ENCODE measurements at regions not wholly inside any gene's neighbourhood (a gene's known extent, or its start where the extent isn't known, plus 50 kb on each side); places are given as distances from the start of the nearest gene placed in this dataset.

DNA sequence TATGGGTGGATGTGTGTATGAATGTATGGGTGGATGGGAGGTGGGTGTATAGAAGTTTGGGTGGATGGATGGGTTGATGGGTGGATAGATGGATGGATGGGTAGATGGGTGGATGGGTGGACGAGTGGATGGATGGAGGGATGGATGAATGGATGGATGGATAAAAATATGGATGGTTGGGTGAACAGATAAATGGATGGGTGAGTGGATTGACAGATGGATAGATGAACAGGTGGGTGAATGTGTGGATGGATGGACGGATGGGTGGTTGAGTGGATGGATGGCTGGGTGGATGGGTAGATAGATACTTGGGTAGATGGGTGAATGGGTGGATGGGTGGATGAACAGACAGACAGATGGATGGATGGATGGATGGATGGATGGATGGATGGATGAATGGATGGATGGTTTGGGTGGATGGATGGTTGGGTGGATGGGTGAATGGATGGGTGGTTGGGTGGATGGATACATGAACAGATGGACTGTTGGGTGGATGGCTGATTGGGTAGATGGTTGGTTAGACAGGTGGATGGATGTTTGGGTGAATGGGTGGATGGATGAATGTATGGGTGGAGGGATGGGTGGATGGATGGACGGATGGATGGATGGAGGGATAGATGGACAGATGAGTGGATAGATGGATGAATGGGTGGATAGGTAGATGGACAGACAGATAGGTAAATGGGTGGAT lies 166.8 kb downstream of the IRX2 start:
- H4K20me1 ChIP-seq (ENCODE audit: insufficient read depth, low read length): no peaks in the 10 kb centered on the region
- no peak overlapping the region for H3K27ac ChIP-seq (ENCODE audit: low read depth, low read length)
- H3K36me3 Mint-ChIP-seq (ENCODE audit: low read depth, unreplicated experiment): no peaks in the 10 kb centered on the region
- peaks cover 10% of the 10 kb centered on the region for H3K9me3 ChIP-seq (ENCODE audit: insufficient read depth, low read depth, low read length)
- no peaks in the 10 kb centered on the region for H3K27me3 ChIP-seq (ENCODE audit: insufficient read depth, low read length)
- H3K4me3 ChIP-seq (ENCODE audit: insufficient read depth, low read depth, low read length): no peak overlapping the region
- H3K4me1 Mint-ChIP-seq (ENCODE audit: low read depth, unreplicated experiment): no peaks in the 10 kb centered on the region
- no peaks in the 10 kb centered on the region for H3K79me2 ChIP-seq (ENCODE audit: insufficient read depth, low read length)
- no peak for DNase-seq (ENCODE audit: low read depth)
- peaks cover 2% of the 10 kb centered on the region for H3K9me3 Mint-ChIP-seq (ENCODE audit: unreplicated experiment)
- peaks cover 12% of the 10 kb centered on the region for H3K27me3 Mint-ChIP-seq (ENCODE audit: low read depth, unreplicated experiment)
- H3K27ac Mint-ChIP-seq (ENCODE audit: unreplicated experiment): no peak overlapping the region
- no peaks in the 10 kb centered on the region for H3K4me1 ChIP-seq (ENCODE audit: insufficient read depth, low read length)
- FAIRE-seq: no peak
- H3K4me2 ChIP-seq (ENCODE audit: low read length): no peak overlapping the region
- H2AFZ ChIP-seq (ENCODE audit: low read depth, low read length): no peak overlapping the region
- TF ChIP-seq CTCF (IDR thresholded peaks at IDR 0.05; ENCODE audit: insufficient read depth, low read depth, low read length) (no peak), EZH2 (IDR thresholded peaks at IDR 0.05; ENCODE audit: insufficient read depth, low read length) (no peak)
- no peak overlapping the region for H3K9ac ChIP-seq (ENCODE audit: low read length)
- H3K36me3 ChIP-seq (ENCODE audit: insufficient read depth, low read length): no peaks in the 10 kb centered on the region
- H3K4me3 Mint-ChIP-seq (ENCODE audit: unreplicated experiment): no peak overlapping the region

DNA sequence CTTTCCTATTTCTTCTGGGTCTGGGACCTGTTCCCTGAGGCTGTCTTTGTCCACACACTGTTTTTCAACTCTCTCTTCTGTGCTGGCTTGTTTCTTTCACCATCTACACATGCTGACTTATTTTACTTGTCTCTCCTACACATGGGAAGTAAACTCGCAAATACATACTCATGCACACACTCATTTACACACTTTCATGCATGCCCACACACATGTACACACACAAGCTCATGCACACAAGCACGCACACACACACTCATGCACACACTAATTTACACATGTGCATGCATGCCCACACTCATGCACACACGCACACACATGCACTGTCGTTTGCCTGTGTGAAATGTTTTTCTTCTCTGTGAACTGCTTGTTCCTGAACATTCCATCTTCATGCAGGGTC lies 169.0 kb downstream of the IRX2 start:
- Mint-ChIP-seq H3K36me3 (ENCODE audit: low read depth, unreplicated experiment) (no peaks in the 10 kb centered on the region), H3K4me3 (ENCODE audit: unreplicated experiment) (no peak overlapping the region), H3K9me3 (ENCODE audit: unreplicated experiment) (peaks cover 2% of the 10 kb centered on the region), H3K27me3 (ENCODE audit: low read depth, unreplicated experiment) (peaks cover 23% of the 10 kb centered on the region), H3K4me1 (ENCODE audit: low read depth, unreplicated experiment) (no peaks in the 10 kb centered on the region), H3K27ac (ENCODE audit: unreplicated experiment) (no peak overlapping the region)
- Histone ChIP-seq H3K36me3 (ENCODE audit: insufficient read depth, low read length) (no peaks in the 10 kb centered on the region), H3K27me3 (ENCODE audit: insufficient read depth, low read length) (no peaks in the 10 kb centered on the region), H3K79me2 (ENCODE audit: insufficient read depth, low read length) (no peaks in the 10 kb centered on the region), H3K27ac (ENCODE audit: low read depth, low read length) (no peak overlapping the region), H3K4me1 (ENCODE audit: insufficient read depth, low read length) (no peaks in the 10 kb centered on the region), H3K9ac (ENCODE audit: low read length) (no peak overlapping the region), H4K20me1 (ENCODE audit: insufficient read depth, low read length) (no peaks in the 10 kb centered on the region), H2AFZ (ENCODE audit: low read depth, low read length) (no peak overlapping the region), H3K4me3 (ENCODE audit: insufficient read depth, low read depth, low read length) (no peak overlapping the region), H3K9me3 (ENCODE audit: insufficient read depth, low read depth, low read length) (peaks cover 10% of the 10 kb centered on the region), H3K4me2 (ENCODE audit: low read length) (no peak overlapping the region)
- TF ChIP-seq EZH2 (IDR thresholded peaks at IDR 0.05; ENCODE audit: insufficient read depth, low read length): no peak
- no peak for TF ChIP-seq CTCF (IDR thresholded peaks at IDR 0.05; ENCODE audit: insufficient read depth, low read depth, low read length)
- no peak for DNase-seq (ENCODE audit: low read depth)
- FAIRE-seq: no peak

DNA sequence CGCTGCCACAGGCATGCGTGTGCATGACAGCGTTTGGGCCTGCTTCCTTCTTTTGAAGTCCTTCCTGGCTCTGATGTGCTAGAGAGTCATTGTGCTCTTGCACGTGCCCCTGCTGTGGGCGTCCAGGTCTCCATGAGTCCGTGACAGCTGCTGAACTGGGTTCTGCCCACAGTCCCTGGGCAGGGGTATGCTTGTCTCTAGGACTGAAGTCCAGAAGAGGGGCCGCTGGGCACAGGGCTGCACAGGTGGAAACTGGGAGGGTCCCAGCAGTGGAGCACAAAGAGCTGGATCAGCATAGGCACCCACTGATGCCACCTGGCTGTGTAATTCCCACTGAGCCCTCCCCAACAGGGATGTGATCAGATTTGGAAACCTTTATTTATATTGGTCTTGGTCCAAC lies 169.4 kb downstream of the IRX2 start:
- H3K36me3 ChIP-seq (ENCODE audit: insufficient read depth, low read length): no peaks in the 10 kb centered on the region
- H3K4me2 ChIP-seq (ENCODE audit: low read length): no peak overlapping the region
- H3K9me3 ChIP-seq (ENCODE audit: insufficient read depth, low read depth, low read length): peaks cover 10% of the 10 kb centered on the region
- no peak overlapping the region for H3K9ac ChIP-seq (ENCODE audit: low read length)
- no peaks in the 10 kb centered on the region for H3K27me3 ChIP-seq (ENCODE audit: insufficient read depth, low read length)
- Mint-ChIP-seq H3K4me3 (ENCODE audit: unreplicated experiment) (no peak overlapping the region), H3K9me3 (ENCODE audit: unreplicated experiment) (peaks cover 2% of the 10 kb centered on the region), H3K4me1 (ENCODE audit: low read depth, unreplicated experiment) (no peaks in the 10 kb centered on the region), H3K27ac (ENCODE audit: unreplicated experiment) (no peak overlapping the region), H3K36me3 (ENCODE audit: low read depth, unreplicated experiment) (no peaks in the 10 kb centered on the region), H3K27me3 (ENCODE audit: low read depth, unreplicated experiment) (peaks cover 25% of the 10 kb centered on the region)
- no peaks in the 10 kb centered on the region for H4K20me1 ChIP-seq (ENCODE audit: insufficient read depth, low read length)
- no peaks in the 10 kb centered on the region for H3K79me2 ChIP-seq (ENCODE audit: insufficient read depth, low read length)
- FAIRE-seq (no peak), DNase-seq (ENCODE audit: low read depth) (no peak)
- H3K4me3 ChIP-seq (ENCODE audit: insufficient read depth, low read depth, low read length): no peak overlapping the region
- H2AFZ ChIP-seq (ENCODE audit: low read depth, low read length): no peak overlapping the region
- H3K27ac ChIP-seq (ENCODE audit: low read depth, low read length): no peak overlapping the region
- no peaks in the 10 kb centered on the region for H3K4me1 ChIP-seq (ENCODE audit: insufficient read depth, low read length)
- TF ChIP-seq CTCF (IDR thresholded peaks at IDR 0.05; ENCODE audit: insufficient read depth, low read depth, low read length) (no peak), EZH2 (IDR thresholded peaks at IDR 0.05; ENCODE audit: insufficient read depth, low read length) (no peak)

Data from astrocyte (in vitro differentiated cells and primary cell).